ENCODE measurements at regions not wholly inside any gene's neighbourhood (a gene's known extent, or its start where the extent isn't known, plus 50 kb on each side); places are given as distances from the start of the nearest gene placed in this dataset.

- Histone ChIP-seq H3K23me2 (ENCODE audit: insufficient read length, low read depth, low read length, poor library complexity, severe bottlenecking) (no peaks in the 10 kb centered on the region), H3K79me2 (ENCODE audit: insufficient read depth, low read length) (no peaks in the 10 kb centered on the region), H3K56ac (ENCODE audit: insufficient read length, low read depth, low read length) (no peak overlapping the region), H4K20me1 (ENCODE audit: control insufficient read depth, insufficient read depth, insufficient read length) (no peaks in the 10 kb centered on the region), H2BK15ac (ENCODE audit: low read depth, low read length) (no peak overlapping the region), H3K27me3 (ENCODE audit: insufficient read depth, low read length) (no peaks in the 10 kb centered on the region; the same call in 1 of the 2 replicates), H3T11ph (ENCODE audit: low read length) (no peak overlapping the region), H2BK20ac (ENCODE audit: low read depth, low read length, poor library complexity, severe bottlenecking) (no peak overlapping the region), H2AFZ (ENCODE audit: low read length) (no peak overlapping the region), H2AK5ac (ENCODE audit: insufficient read length, low read length) (no peak overlapping the region), H3K18ac (ENCODE audit: insufficient read length, low read depth, low read length) (no peak overlapping the region), H3K79me1 (ENCODE audit: insufficient read depth, low read depth, low read length, poor library complexity, severe bottlenecking) (no peaks in the 10 kb centered on the region), H2BK120ac (ENCODE audit: low read depth, low read length, poor library complexity, severe bottlenecking) (no peak overlapping the region), H3K4ac (ENCODE audit: low read depth, low read length) (no peak overlapping the region), H3K4me2 (ENCODE audit: insufficient read depth, insufficient read length, low read length) (no peak overlapping the region), H4K91ac (ENCODE audit: insufficient read length, low read depth, low read length) (no peak overlapping the region), H2BK5ac (ENCODE audit: insufficient read length, low read length) (no peak overlapping the region), H2BK12ac (ENCODE audit: insufficient read length, low read depth, low read length) (no peak overlapping the region), H3K14ac (ENCODE audit: insufficient read depth, low read length) (no peak overlapping the region), H3K9ac (ENCODE audit: extremely low read depth, insufficient read length, low read length) (no peak overlapping the region), H4K5ac (ENCODE audit: insufficient read length, low read depth, low read length) (no peak overlapping the region), H3K27ac (ENCODE audit: insufficient read length, low read depth, low read length) (no peak overlapping the region), H4K8ac (replicated peaks; ENCODE audit: insufficient read length, low read depth, low read length) (no peak overlapping the region), H3K23ac (ENCODE audit: insufficient read length, low read depth, low read length) (no peak overlapping the region), H3K9me3 (ENCODE audit: control insufficient read depth, low read depth, low read length) (no peaks in the 10 kb centered on the region), H3K4me1 (ENCODE audit: insufficient read depth, low read length) (no peaks in the 10 kb centered on the region)
- TF ChIP-seq CTCF (conservative IDR thresholded peaks at IDR 0.05) = no peak
- Mint-ChIP-seq H3K4me3 (no peak overlapping the region), H3K36me3 (ENCODE audit: insufficient read depth in 1 of 3, low read depth in 3 of 3) (no peaks in the 10 kb centered on the region; a peak in 2 of 7 replicates), H3K27me3 (ENCODE audit: low read depth) (no peaks in the 10 kb centered on the region), H3K4me1 (peaks cover 12 to 13% of the 10 kb centered on the region in 2 experiments), H3K9me3 (no peaks in the 10 kb centered on the region), H3K27ac (no peak overlapping the region)
- WGBS (ENCODE audit: extremely low coverage, insufficient read length, low lambda C conversion rate) = no CpG with 5 or more reads among the region's 2 CpGs
- DNase-seq = no peak
These were observed 284.8 kb upstream of the CTNNB1 start for GRCh38 chr3:40914475-40914874.

Measured in H9 (cell line).